IMR-90 (cell line): ENCODE measurements at regions not wholly inside any gene's neighbourhood (a gene's known extent, or its start where the extent isn't known, plus 50 kb on each side); places are given as distances from the start of the nearest gene placed in this dataset.

Source experiments
- BHLHE40 ChIP-seq: fragments of 150-350 bp; IDR thresholded peaks from 2 replicates; pipeline ENCODE4 v1.6.1; 2016; ENCODE audit warnings: mild to moderate bottlenecking, low read depth, low read length
- CHD1 ChIP-seq: IDR thresholded peaks from 2 replicates; pipeline ENCODE4 v1.6.1; 2012; ENCODE audit warnings: low read depth, low read length, improper control_type of control experiment
- POLR2A ChIP-seq: IDR thresholded peaks from 2 replicates; pipeline ENCODE4 v1.6.1; 2012; ENCODE audit warnings: mild to moderate bottlenecking, low read depth, low read length
- RAD21 ChIP-seq: IDR thresholded peaks from 2 replicates; pipeline ENCODE4 v1.6.1; 2012; ENCODE audit warnings: low read length, improper control_type of control experiment
- SMC3 ChIP-seq: fragments of 150-350 bp; IDR thresholded peaks from 2 replicates; pipeline ENCODE4 v1.6.1; 2016; ENCODE audit warnings: low read depth, mild to moderate bottlenecking, antibody characterized with exemption, low read length, moderate library complexity
- TF ChIP-seq, protein P1 (sequence below): conservative IDR thresholded peaks from 2 replicates; pipeline ENCODE4 v1.5.1; 2012; ENCODE audit warnings: mild to moderate bottlenecking, low read depth, low read length, improper control_type of control experiment

DNA sequence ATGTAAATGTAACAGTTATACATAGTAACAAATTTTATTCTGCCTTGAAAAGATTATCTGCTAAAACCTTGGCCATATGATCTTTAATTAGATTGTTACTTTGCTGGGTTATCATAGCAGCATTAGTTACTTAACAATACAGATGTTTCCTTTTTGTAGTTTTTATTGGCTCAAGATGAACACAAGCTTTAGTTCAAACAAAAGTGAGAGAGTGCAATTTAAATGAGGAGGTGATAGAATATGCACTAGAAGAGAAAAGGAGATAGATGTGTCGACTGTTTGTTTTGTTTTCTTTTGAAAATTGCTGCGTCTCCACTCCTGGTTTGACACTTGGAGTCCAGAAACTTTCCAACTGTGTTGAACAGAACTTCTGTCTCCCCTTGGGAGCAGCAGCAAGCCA is 91.4 kb upstream of the CAV2 start:
- TF ChIP-seq, protein P1, sequence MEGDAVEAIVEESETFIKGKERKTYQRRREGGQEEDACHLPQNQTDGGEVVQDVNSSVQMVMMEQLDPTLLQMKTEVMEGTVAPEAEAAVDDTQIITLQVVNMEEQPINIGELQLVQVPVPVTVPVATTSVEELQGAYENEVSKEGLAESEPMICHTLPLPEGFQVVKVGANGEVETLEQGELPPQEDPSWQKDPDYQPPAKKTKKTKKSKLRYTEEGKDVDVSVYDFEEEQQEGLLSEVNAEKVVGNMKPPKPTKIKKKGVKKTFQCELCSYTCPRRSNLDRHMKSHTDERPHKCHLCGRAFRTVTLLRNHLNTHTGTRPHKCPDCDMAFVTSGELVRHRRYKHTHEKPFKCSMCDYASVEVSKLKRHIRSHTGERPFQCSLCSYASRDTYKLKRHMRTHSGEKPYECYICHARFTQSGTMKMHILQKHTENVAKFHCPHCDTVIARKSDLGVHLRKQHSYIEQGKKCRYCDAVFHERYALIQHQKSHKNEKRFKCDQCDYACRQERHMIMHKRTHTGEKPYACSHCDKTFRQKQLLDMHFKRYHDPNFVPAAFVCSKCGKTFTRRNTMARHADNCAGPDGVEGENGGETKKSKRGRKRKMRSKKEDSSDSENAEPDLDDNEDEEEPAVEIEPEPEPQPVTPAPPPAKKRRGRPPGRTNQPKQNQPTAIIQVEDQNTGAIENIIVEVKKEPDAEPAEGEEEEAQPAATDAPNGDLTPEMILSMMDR: no peak
- TF ChIP-seq BHLHE40 (no peak), POLR2A (no peak), SMC3 (no peak), CHD1 (no peak), RAD21 (no peak)
